Natural killer cell (primary cell): ENCODE measurements at regions not wholly inside any gene's neighbourhood (a gene's known extent, or its start where the extent isn't known, plus 50 kb on each side); places are given as distances from the start of the nearest gene placed in this dataset.

ENCODE experiments used
- ATAC-seq, 3 donors: fragments of 150-1000 bp in 2 of 3; fragments of 200-7000 bp in 1 of 3; cut with Tn5 transposase; 1 replicate in 1 of 3; 2 replicates in 2 of 3; pipeline ENCODE4 v1.10.0; 2021; ENCODE audit warnings: mild to moderate bottlenecking in 2 of 3, moderate library complexity in 2 of 3
- DNase-seq, 2 donors: peaks; one replicate each; pipeline versions ENCODE4 v3.0.0 to v3.0.0-alpha.2; 2013 to 2021; ENCODE audit warnings: mixed read lengths in 1 of 2
- H3K27ac ChIP-seq: one replicate; pipeline ENCODE4 v1.5.1; 2013; ENCODE audit warnings: mild to moderate bottlenecking, low read length
- H3K27me3 ChIP-seq: one replicate; pipeline ENCODE4 v1.6.1; 2013; ENCODE audit warnings: low read length; ENCODE audit not compliant: control insufficient read depth, insufficient read depth
- H3K36me3 ChIP-seq: one replicate; pipeline ENCODE4 v1.6.1; 2013; ENCODE audit warnings: low read length; ENCODE audit not compliant: control insufficient read depth, insufficient read depth
- H3K4me1 ChIP-seq: one replicate; pipeline ENCODE4 v1.6.1; 2013; ENCODE audit warnings: low read length; ENCODE audit not compliant: control insufficient read depth, insufficient read depth
- H3K4me3 ChIP-seq: one replicate; pipeline ENCODE4 v1.5.1; 2013; ENCODE audit warnings: low read length
- H3K9me3 ChIP-seq: one replicate; pipeline ENCODE4 v1.6.1; 2013; ENCODE audit warnings: low read length; ENCODE audit not compliant: control insufficient read depth, insufficient read depth
- H3K27ac Mint-ChIP-seq, 2 donors: one replicate each; pipeline ENCODE4 v1.8.0; 2022; ENCODE audit warnings: mild to moderate bottlenecking in 2 of 2, mixed read lengths in 2 of 2, moderate library complexity in 1 of 2
- H3K27me3 Mint-ChIP-seq, 2 donors: one replicate each; pipeline ENCODE4 v1.8.0; 2022; ENCODE audit warnings: low read depth in 2 of 2, mixed read lengths in 2 of 2
- H3K36me3 Mint-ChIP-seq: one replicate; pipeline ENCODE4 v1.8.0; 2022; ENCODE audit warnings: mixed read lengths
- H3K4me1 Mint-ChIP-seq, 2 donors: one replicate each; pipeline ENCODE4 v1.8.0; 2022; ENCODE audit warnings: mixed read lengths in 2 of 2
- H3K4me3 Mint-ChIP-seq: one replicate; pipeline ENCODE4 v1.8.0; 2022; ENCODE audit warnings: mild to moderate bottlenecking, moderate library complexity, mixed read lengths
- H3K9me3 Mint-ChIP-seq, 2 donors: one replicate each; pipeline ENCODE4 v1.8.0; 2022; ENCODE audit warnings: mixed read lengths in 2 of 2
- CTCF ChIP-seq: fragments of 200-600 bp; IDR thresholded peaks from one replicate; pipeline ENCODE4 v1.8.0; 2022; ENCODE audit warnings: antibody characterized with exemption
- WGBS: methylation state at CpG from one replicate; pipeline ENCODE4 v1.1.7; 2013; ENCODE audit warnings: missing lambda C conversion rate; ENCODE audit not compliant: insufficient coverage; 5-methylcytosine and 5-hydroxymethylcytosine counted together
- intact Hi-C: fragments of 100-400 bp; cut with micrococcal nuclease; formaldehyde crosslinking; loops from one replicate; pipeline ENCODE4 v1.14.2; 2022

GRCh38 chr2:200013906-200014305 lies 58.5 kb downstream of the MAIP1 start:
- Histone ChIP-seq H3K4me3 (no peak overlapping the region), H3K36me3 (no peaks in the 10 kb centered on the region), H3K4me1 (no peaks in the 10 kb centered on the region), H3K9me3 (no peaks in the 10 kb centered on the region), H3K27ac (no peak overlapping the region), H3K27me3 (peaks cover 3% of the 10 kb centered on the region)
- DNase-seq (no peak), ATAC-seq (no peak)
- H3K4me3 Mint-ChIP-seq: no peak overlapping the region
- H3K36me3 Mint-ChIP-seq: no peaks in the 10 kb centered on the region
- H3K27ac Mint-ChIP-seq: no peak overlapping the region
- no peaks in the 10 kb centered on the region for H3K4me1 Mint-ChIP-seq
- WGBS: 92% methylated on average over 2 of the region's 3 CpGs
- H3K9me3 Mint-ChIP-seq: peaks cover 0 to 2% of the 10 kb centered on the region in 2 donors
- peaks cover 11 to 42% of the 10 kb centered on the region in 2 donors for H3K27me3 Mint-ChIP-seq
- no peak for TF ChIP-seq CTCF
- intact Hi-C loops: no loop called here

GRCh38 chr2:200021449-200022114 lies 66.2 kb downstream of the MAIP1 start:
- no peaks in the 10 kb centered on the region for H3K9me3 ChIP-seq
- TF ChIP-seq CTCF: no peak
- no peak for ATAC-seq

GRCh38 chr2:200022511-200022910 lies 67.1 kb downstream of the MAIP1 start:
- no peaks in the 10 kb centered on the region for H3K9me3 Mint-ChIP-seq
- DNase-seq: no peak
- Histone ChIP-seq H3K4me3 (no peak overlapping the region), H3K36me3 (no peaks in the 10 kb centered on the region), H3K27ac (no peak overlapping the region), H3K4me1 (no peaks in the 10 kb centered on the region), H3K27me3 (no peaks in the 10 kb centered on the region), H3K9me3 (no peaks in the 10 kb centered on the region)
- ATAC-seq: no peak
- no peak overlapping the region for H3K27ac Mint-ChIP-seq
- WGBS: 92% methylated on average over 2 of the region's 2 CpGs
- peaks cover 5 to 37% of the 10 kb centered on the region in 2 donors for H3K27me3 Mint-ChIP-seq
- intact Hi-C loops: no loop called here
- no peaks in the 10 kb centered on the region for H3K4me1 Mint-ChIP-seq
- no peaks in the 10 kb centered on the region for H3K36me3 Mint-ChIP-seq
- H3K4me3 Mint-ChIP-seq: no peak overlapping the region
- TF ChIP-seq CTCF: no peak

More at GRCh38 chr2:200021449-200022114, 66.2 kb downstream of the MAIP1 start:
- H3K36me3 ChIP-seq: no peaks in the 10 kb centered on the region
- no peaks in the 10 kb centered on the region for H3K4me1 Mint-ChIP-seq
- DNase-seq: no peak
- no peak overlapping the region for H3K27ac ChIP-seq
- no peak overlapping the region for H3K4me3 Mint-ChIP-seq
- no peak overlapping the region for H3K27ac Mint-ChIP-seq
- H3K4me3 ChIP-seq: no peak overlapping the region
- H3K27me3 Mint-ChIP-seq: peaks cover 5 to 31% of the 10 kb centered on the region in 2 donors
- intact Hi-C loops: no loop called here
- no peaks in the 10 kb centered on the region for H3K27me3 ChIP-seq
- peaks cover 0 to 2% of the 10 kb centered on the region in 2 donors for H3K9me3 Mint-ChIP-seq
- no peaks in the 10 kb centered on the region for H3K36me3 Mint-ChIP-seq
- 75% methylated on average over 5 of the region's 5 CpGs for WGBS
- no peaks in the 10 kb centered on the region for H3K4me1 ChIP-seq

GRCh38 chr2:200023570-200023969 lies 68.2 kb downstream of the MAIP1 start:
- no peaks in the 10 kb centered on the region for H3K4me1 ChIP-seq
- ATAC-seq: no peak
- no peak overlapping the region for H3K27ac Mint-ChIP-seq
- H3K36me3 Mint-ChIP-seq: no peaks in the 10 kb centered on the region
- no peak for TF ChIP-seq CTCF
- no peaks in the 10 kb centered on the region for H3K4me1 Mint-ChIP-seq
- WGBS: 100% methylated on average over 1 of the region's 1 CpG
- no peak for DNase-seq
- no peaks in the 10 kb centered on the region for H3K36me3 ChIP-seq
- H3K4me3 ChIP-seq: no peak overlapping the region
- H3K9me3 ChIP-seq: no peaks in the 10 kb centered on the region
- H3K27ac ChIP-seq: no peak overlapping the region
- intact Hi-C loops: no loop called here
- H3K27me3 Mint-ChIP-seq: peaks cover 2 to 27% of the 10 kb centered on the region in 2 donors
- H3K9me3 Mint-ChIP-seq: no peaks in the 10 kb centered on the region
- no peaks in the 10 kb centered on the region for H3K27me3 ChIP-seq
- H3K4me3 Mint-ChIP-seq: no peak overlapping the region
